HG02610 (cell line): ENCODE measurements at regions not wholly inside any gene's neighbourhood (a gene's known extent, or its start where the extent isn't known, plus 50 kb on each side); places are given as distances from the start of the nearest gene placed in this dataset.
"Not testable (repeated sequence)": the region's sequence is repeated elsewhere in the genome, so short reads cannot be mapped to it uniquely, and the experiment has no call there.

Source experiments
- ATAC-seq: cut with Tn5 transposase; IDR thresholded peaks from one replicate; pipeline ENCODE4 v1.9.1; 2021; ENCODE audit warnings: mild to moderate bottlenecking, moderate library complexity; ENCODE audit not compliant: unreplicated experiment

DNA sequence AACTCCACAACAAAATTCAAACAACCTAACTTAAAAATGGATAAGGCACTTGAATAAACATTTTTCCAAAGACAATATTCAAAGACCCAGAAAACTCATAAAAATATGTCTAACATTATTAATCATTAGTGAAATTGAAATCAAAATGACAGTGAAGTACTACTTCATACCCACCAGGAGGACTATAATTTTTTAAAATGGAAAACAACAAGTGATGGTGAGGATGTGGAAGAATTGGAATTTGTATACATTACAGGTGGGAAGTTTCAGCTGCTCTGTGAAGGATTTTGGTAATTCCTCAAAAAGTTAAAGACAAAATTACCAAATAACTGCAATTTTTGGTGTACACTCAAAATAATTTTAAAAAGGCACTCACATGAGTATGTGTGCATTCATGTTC is 920.0 kb downstream of the TDRD15 start:
- ATAC-seq, result no peak

GRCh38 chr2:22055784-22056620 is 932.2 kb downstream of the TDRD15 start:
- ATAC-seq, result no peak

DNA sequence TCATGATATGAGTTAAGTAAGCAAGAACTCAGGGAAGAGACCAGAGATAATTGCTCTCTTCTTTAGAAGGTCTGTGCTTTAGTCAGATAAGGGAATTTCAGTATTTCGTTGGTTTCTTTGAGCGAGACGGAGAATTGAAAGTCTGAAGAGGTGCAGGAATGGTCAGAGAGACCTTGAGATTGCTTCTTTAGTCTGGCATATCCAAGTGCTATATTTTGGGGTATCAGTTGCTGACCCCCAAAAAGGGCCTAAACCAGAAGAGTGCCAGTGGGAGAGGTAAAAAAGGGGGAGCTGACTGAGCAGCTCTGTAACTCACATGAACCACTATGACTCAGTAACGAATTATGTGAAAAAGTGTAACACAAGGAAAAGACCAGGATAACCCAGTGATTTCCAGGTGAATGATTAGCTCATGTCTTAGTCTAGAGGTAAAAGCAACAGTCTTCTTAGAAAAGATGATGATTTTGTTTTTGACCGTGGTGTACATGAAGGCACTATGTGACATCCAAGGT is 932.9 kb downstream of the TDRD15 start:
- ATAC-seq, result no peak

DNA sequence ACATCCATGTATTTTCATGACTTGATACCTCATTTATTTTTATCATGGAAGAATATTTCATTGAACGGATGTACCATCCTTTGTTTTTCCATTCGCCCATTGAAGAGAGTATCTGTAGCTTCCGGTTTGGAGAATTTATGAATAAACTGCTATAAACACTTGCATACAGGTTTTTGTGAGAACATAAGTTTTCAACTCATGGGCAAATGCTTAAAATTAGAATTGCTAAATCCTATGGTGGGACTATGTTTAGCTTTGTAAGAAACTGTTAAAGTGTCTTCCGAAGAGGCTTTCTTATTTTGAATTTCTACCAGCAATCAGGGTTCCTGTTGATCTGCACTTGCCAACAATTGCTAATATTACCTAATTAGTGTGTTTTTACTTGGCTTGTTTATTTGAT is 938.9 kb downstream of the TDRD15 start:
- ATAC-seq, result no peak

DNA sequence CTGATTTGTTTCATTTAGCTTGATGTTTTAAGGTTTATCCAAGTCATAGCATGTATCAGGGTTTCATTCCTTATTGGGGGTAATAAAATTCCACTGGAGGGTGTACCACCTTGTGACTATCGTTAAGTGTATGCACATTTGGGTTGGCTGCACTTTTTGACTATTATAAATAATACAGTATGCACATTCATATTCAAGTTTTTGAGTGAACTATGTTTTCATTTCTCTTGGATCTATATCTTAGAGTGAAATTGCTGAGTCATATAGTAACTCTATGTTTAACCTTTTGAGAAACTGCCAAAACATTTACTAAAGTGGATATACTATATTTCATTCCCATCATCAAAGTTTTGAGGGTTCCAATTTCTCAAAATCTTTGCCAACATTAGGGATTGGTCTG is 952.7 kb downstream of the TDRD15 start:
- no peak for ATAC-seq

DNA sequence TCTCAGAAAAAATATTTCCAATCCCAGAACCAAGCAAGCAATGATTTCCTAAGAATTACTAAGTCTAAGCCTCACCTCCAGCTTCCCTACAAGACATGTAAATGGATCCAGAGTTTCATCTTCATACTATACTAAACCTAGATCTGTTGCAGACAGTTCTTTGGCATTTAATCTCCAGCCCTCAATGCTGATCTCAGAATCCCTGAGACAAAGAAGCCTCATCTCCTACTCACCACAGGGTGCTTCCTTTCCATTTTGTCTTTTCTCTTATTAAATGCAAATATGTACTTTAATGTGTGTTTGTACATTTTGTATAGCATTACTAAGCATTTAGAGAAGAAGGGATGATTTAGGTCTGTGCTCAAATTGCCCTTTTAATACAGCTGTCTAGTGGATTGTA is 954.9 kb downstream of the TDRD15 start:
- ATAC-seq, result no peak

GRCh38 chr2:22079583-22079982 is 955.8 kb downstream of the TDRD15 start:
- no peak for ATAC-seq

DNA sequence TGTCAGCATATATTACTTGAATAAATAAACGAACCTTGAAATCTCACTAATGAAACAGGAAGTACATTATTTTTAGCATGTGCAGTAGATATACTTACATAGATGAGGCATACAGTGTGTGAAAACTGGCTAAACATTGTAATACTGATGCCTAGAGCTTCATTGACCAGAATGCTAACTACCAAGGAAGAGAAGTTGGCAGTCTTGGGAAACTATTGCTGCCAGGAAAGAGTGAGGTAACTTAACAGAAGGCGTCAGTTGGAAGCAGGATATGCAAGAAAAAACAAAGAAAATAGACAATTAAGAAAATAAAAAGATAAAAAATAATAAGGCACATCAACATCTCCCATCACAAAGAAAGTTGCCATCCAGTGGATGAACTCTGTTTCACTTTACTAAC is 963.0 kb downstream of the TDRD15 start:
- no peak for ATAC-seq

- ATAC-seq, result not testable (repeated sequence)
These were observed 979.8 kb downstream of the TDRD15 start for GRCh38 chr2:22103617-22104016.

DNA sequence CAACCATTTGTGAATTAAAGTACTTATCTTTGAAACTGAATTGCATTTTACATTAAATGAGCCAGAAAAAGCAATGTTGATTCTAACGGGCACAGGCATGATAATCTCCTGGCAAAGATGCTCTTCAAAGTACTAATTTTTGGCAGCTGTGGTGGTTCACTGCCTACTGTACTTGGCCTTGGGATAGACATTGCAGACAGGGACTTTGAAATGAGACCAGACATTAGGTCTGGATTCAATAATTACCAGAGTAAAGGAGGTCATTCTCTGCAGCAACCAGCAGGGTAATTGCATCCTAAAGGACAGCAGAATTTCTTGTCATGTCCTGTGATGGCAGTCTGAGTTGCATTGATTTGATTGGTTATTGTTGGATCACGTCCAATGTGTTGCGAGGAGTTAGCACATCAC is 986.5 kb downstream of the TDRD15 start:
- ATAC-seq, result no peak

DNA sequence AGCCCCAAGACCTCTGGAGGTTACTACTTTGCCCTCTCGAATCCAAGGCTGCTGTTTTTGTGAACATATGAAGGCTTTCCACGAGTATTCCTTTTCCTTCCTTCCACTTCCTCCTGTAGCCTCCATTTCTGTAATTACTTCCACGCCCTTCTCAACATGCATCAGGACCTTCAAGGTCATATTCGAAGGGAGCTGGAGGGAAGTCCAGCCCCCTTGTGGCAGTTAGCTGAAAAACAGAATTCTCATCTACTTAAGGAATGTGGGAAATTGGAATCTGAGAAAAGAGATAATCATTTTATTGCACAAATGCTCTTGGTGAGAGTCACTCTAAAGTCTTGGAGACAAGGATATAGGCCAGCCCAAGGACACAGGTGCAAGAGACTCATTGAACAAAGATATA is 1000.2 kb downstream of the TDRD15 start:
- no peak for ATAC-seq

- no peak for ATAC-seq
These were observed 1002.3 kb downstream of the TDRD15 start for GRCh38 chr2:22126106-22126505.

DNA sequence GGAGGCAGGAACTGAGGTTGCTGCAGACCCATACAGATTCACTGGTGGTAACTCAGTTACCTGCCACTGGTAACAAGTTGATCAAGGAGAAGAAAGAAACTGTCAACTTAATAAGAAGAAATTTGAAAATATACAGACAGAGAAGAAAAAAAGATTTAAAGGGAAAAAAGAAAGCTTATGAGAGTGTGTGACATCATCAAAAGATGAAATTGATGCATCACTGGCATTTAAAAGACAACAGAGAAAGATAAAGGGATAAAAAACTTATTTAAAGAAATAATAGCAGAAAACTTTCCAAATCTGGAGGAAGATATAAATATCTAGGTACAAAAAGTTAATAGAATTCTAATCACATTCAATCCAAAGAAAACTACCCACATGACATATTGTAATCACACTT is 1003.2 kb downstream of the TDRD15 start:
- no peak for ATAC-seq

- no peak for ATAC-seq
These were observed 1010.7 kb downstream of the TDRD15 start for GRCh38 chr2:22134421-22134820.

GRCh38 chr2:22136446-22136845 is 1012.7 kb downstream of the TDRD15 start:
- no peak for ATAC-seq

DNA sequence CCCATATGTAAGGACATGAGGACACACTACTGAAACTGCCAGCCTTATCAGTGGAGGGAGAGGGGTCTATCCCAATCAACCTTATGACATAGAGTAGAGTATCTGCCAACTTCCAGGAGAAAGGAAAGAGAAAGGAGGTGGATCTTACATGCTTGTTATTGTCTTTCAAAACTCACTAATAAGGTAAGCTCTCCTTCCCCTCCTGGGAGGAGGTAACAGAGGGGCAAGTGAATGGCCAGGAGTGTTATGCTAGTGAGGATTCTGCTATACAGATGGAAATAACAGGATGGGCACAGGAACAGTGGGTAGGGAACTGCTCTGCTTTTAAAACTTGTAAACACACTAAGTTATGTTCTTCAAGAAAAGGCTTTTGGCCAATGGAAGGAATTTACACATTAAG is 1020.1 kb downstream of the TDRD15 start:
- ATAC-seq, result no peak

DNA sequence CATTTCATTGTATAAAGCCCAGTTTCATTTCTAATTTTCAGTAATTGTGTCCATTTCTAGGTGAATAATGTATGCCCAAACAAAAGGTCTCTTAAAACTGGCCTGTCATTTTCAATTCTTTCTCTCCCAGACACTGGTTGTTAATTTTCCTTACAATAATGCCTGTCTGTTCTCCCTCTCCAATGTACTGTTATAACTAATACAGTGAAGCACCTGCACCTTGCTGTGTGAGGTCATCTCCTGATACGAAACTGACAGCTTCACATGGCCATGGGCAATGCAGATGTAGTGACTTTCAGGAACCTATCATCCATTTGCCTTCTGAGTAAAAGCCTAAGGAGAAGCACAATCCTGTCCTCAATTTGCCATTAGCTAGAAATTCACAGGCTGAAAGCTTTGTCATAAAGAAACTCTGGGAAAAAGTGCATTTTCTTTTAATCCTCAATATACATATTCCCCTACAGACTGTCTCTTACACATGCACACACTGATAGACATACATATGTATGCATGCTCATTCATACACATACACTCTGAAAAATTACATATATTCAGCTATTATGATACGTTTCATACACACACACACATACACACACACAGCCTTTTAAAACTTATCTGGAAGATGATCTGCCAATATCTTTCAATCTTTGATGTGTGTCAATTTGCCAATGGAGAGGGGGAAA is 1030.3 kb downstream of the TDRD15 start:
- ATAC-seq, result no peak

GRCh38 chr2:22156661-22157060 is 1032.9 kb downstream of the TDRD15 start:
- not testable (repeated sequence) for ATAC-seq

GRCh38 chr2:22167256-22167655 is 1043.5 kb downstream of the TDRD15 start:
- ATAC-seq, result no peak

DNA sequence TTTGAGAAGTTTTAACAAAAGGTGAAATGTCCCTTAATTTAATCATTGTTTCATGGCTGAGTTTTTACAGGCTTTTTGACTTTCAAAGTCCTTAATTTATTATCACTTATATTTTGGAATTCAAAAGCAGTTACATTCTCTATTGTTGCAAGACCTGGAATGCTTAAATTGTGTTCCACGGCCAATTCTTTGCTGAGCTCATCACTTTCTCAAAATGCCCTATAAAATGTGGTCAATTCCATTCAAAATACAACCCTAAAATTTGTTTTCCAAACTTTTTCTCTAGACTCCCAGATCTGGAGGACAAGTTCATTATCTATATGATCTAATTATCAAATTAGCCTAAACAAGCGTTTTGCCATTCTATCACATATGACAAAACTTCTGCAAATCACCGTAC is 1051.2 kb downstream of the TDRD15 start:
- no peak for ATAC-seq

GRCh38 chr2:22185251-22185650 is 1061.5 kb downstream of the TDRD15 start:
- no peak for ATAC-seq

DNA sequence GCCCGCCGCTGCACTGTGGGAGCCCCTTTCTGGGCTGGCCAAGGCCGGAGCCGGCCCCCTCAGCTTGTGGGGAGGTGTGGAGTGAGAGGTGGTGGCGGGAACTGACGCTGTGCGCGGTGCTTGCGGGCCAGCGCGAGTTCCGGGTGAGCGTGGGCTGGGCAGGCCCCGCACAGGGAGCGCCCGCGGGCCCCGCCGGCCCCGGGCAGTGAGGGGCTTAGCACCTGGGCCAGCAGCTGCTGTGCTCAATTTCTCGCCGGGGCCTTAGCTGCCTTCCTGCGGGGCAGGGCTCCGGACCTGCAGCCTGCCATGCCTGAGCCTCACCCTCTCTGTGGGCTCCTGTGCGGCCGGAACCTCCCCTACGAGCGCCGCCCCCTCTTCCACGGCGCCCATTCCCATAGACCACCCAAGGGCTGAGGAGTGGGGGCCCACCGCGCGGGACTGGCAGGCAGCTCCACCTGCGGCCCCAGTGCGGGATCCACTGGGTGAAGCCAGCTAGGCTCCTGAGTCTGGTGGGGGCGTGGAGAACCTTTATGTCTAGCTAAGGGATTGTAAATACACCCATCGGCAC is 1062.6 kb downstream of the TDRD15 start:
- ATAC-seq, result not testable (repeated sequence)
